Activated CD4-positive, alpha-beta T cell treated with anti-CD3 and anti-CD28 coated beads, Interleukin-2, amount 50 U/mL, for 48 hours (primary cell): ENCODE measurements at regions not wholly inside any gene's neighbourhood (a gene's known extent, or its start where the extent isn't known, plus 50 kb on each side); places are given as distances from the start of the nearest gene placed in this dataset.
"Not testable (repeated sequence)": the region's sequence is repeated elsewhere in the genome, so short reads cannot be mapped to it uniquely, and the experiment has no call there.

ENCODE experiments used
- DNase-seq, 2 experiments: peaks; one replicate each; pipeline ENCODE4 v3.0.0-alpha.2; 2020

DNA sequence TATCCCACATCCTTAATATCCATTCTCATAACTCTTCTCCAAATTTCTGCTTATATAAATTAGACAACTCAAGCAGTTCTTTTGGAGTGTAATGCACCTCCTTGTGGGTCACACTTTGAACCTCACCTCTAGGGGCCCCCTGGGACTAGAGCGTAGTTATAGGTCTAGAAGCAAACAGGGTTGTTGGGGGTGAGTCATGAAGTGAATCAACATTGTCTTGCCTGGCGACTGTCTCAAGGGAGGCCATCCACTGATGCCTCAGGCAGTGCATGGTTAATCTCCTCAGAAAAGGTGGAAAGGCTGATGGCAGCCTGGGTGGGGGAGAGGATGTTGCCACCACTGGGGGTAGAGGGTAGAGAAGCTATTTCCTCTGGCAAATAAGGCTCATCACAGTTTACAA is 129.1 kb downstream of the TNFRSF21 start:
- DNase-seq = no peak

DNA sequence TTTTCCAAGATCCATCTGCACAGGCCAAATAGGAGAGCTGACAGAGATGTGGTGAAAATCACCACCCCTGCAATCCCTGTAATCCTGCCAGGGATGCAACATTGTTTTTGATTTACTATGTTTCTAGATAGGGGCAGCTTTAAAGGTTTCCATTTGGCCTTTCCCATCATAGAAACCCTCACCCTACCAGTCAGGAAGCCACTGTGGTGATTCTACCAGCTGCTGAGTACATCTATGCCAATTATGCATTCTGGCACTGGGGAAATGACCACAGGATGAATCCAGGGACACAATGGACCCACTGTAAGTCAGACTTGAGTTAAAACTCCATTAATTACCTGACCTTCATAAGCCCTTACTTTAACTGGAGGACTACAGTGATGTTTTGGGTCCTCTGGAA is 130.4 kb downstream of the TNFRSF21 start:
- DNase-seq = no peak

DNA sequence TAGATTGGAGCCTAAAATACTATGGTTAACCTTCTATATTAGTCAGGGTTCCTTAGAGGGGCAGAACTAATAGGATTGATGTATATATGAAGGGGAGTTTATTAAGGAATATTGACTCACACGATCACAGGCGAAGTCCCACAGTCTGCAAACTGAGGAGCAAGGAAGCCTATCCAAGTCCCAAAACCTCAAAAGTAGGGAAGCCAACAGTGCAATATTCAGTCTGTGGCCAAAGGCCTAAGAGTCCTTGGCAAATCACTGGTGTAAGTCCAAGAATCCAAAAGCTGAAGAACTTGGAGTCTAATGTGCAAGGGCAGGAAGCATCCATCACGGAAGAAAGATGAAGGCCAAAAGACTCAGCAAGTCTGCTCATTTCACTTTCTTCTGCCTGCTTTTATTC is 133.5 kb upstream of the ADGRF1 start:
- DNase-seq = no peak

DNA sequence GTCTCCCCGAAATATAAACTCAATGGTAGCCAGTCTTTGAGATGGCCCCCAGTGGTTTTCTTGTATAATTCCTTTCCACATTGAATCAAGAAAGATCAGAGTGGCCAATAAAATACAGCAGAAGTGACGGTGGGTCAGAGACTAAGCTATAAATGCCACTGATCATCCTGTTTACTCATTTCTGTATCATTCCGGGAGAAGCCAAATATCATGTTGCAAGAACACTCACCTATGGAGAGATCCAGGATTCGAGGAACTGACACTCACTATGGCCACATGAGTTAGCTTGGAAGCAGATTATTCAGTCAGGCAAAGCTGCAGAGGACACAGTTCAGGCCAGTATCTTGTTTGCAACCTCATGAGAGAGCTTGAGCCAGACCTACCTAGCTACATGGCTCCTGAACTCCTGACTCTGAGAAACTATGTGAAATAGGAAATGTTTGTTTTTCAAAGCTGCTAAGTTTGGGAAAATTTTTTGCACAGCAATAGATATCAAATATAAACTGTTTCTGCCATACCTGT is 132.4 kb upstream of the ADGRF1 start:
- no peak for DNase-seq

DNA sequence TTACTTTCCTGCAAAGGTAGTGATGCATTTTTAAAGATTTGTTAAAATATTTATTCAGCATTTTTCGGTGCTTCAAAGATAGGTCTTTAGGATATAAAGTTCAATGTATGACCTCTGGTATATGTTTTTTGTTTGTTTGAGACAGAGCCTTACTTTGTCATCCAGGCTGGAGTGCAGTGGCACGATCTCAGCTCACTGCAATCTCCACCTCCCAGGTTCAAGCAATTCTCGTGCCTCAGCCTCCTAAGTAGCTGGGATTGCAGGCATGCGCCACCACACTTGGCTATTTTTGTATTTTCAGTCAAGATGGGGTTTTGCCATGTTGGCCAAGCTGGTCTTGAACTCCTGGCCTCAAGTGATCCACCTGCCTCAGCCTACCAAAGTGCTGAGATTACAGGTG is 131.9 kb upstream of the ADGRF1 start:
- DNase-seq = not testable (repeated sequence)

DNA sequence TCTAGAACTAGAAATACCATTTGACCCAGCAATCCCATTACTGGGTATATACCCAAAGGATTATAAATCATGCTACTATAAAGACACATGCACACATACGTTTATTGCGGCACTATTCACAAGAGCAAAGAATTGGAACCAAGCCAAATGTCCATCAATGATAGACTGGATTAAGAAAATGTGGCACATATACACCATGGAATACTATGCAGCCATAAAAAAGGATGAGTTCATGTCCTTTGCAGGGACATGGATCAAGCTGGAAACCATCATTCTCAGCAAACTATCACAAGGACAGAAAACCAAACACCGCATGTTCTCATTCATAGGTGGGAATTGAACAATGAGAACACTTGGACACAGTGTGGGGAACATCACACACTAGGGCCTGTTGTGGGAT is 131.0 kb upstream of the ADGRF1 start:
- DNase-seq = not testable (repeated sequence)

DNA sequence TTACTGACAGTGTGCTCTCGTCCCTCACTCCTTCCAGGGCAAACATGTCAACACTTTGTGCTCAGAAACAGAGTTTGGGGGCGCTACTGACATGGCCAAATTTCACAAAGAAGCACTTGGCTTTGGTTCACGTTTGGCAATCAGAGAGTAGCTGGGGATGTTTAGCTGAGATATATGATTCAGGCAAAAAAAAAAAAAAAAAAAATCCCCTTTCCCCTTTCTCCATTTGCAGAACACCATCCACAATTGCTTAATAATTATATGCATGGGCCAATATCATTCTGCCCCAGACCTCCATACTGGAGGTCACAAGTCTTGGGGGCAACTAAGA is 128.4 kb upstream of the ADGRF1 start:
- DNase-seq = no peak

DNA sequence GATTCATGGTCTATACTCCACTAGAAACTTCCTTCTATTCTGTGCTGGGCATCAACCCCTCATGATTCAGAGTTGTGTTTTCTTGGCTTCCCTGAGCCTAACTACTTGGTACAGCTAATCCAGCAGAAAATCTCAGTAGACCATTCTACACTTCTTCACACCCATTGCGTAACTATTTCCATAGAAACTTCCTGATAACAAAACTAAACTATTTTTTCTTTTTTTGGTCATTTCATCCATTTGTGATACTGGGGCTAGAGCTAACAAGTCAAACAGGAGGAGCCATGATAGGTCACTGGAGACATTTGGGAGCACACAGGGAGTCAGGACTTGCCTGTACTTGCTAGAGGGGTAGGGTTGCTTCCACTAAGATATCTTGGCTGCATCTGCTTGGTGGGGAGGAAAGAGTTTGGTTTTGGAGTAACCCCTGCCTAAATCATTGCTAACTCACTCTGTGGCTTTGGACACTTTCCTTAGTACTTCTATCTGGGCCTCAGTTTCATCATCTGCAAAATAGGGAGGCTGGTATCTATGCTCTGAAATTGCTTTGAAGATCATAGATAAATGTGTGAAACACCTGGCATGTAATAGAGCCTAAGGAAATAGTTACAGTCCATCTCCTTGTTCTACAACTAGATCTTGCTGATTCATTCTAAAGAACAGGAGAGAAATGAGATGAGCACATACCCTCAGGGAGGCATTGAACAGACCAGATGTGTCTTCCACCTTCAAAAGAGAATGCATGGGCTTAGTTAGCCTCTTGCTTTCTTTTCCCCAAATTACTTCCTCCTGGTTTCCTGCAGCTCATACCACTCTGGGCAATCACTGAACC is 127.9 kb upstream of the ADGRF1 start:
- DNase-seq = no peak

DNA sequence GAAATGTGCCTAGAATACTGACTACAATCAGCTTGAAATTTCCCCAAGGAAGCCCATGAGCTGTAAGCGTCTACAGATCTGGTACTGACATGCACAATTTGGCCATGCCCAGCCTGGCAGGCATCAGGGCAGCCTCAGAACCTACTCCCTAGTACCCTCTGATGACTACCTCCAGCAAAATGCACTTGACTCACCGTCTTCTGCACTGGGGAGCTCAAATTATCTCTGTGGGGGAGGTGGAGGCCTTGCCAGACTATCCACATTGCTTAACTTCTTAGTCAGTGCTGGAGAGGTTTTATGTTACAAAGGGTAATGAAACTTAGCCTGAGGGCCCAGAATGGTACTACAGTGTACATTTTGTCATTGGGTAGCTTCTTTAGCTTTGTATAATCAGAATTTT is 126.0 kb upstream of the ADGRF1 start:
- DNase-seq = no peak

DNA sequence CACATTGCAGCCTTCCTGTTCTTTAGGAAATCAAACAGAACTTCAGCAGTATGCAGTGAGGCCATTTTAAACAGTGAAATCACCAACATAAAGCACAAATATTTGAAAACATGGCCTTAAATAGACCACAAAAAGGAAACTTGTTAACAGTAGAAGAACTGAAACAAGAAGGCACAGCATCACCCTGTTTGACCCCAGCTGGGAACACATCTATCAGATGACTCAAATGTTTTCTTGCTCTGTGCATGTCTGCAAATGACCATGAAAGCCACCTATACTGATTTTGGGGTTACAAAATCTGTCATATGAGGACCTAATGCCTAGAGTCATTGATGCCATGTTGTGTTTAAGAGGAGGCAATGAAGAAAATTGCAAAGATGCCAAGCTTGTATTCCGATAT is 123.8 kb upstream of the ADGRF1 start:
- no peak for DNase-seq

DNA sequence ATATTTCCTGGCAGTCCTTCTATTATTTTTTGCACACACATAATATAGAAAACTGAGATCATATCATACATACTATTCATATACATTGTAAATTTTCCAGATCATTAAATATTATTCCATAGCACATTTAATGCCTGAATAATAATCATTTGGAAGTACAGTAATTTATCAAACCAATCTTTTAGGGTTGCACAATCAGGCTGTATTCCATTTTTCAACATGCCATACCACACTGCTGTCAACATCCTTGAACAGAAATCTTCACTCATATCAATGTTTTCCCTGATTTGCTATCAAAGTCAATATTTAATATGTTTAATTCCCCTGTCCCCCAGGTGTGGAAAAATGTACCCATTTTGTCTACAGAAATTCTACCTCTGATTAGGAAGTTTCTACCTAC is 122.7 kb upstream of the ADGRF1 start:
- DNase-seq = no peak

DNA sequence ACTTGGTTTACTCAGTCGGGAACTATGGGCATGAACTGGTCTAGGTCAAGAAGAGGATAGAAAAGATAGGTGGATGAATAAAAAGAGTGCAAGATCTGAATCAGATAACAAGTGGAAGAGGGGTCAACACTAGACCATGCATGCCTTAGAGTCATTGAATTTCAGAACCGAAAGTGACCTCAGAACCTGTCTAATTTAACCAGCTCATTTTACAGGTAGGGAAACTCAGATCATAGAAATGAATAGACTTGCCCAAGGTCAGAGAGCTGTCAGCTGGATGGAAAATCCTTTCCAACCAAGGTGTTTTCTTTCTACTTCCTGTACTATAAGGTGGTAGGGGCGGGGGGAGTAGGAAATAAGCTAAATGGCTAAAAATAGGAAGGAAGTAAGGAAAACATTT is 121.4 kb upstream of the ADGRF1 start:
- no peak for DNase-seq

DNA sequence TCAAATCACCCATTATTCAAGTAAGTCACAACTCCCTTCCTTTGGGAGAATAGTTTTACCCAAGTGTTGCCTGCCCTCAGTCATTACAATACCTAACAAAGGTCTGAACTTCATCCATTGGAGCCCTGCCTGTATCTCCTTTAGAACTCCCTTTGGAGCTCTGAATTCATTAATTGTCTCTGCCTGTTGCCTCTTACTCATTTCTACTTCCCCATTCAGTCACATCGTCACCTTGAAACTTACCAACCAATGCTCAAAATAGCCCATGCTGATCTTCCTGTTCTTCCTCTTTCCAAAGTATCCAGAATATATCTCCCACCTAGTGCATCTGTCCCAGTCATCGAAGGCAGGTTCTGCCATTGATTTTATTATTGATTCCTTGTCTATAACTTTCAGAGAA is 120.7 kb upstream of the ADGRF1 start:
- DNase-seq = no peak

DNA sequence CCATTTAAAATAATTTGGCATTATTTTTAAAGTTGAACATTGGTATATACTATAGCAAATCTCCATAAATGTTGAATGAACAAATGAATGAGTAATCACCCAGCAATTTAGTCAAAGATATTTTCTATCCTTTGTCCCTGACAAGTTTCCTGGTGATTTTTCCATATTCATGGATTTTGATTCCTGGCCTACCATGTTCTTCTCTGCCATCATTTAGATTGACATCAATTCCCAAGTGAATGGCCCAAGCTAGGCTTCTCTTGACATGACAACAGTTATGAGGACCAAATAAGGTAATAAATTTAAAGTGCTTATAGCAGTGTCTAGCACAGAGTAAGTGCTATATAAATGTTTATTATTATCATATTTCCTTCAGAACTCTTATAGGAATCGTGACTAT is 120.1 kb upstream of the ADGRF1 start:
- DNase-seq = no peak

DNA sequence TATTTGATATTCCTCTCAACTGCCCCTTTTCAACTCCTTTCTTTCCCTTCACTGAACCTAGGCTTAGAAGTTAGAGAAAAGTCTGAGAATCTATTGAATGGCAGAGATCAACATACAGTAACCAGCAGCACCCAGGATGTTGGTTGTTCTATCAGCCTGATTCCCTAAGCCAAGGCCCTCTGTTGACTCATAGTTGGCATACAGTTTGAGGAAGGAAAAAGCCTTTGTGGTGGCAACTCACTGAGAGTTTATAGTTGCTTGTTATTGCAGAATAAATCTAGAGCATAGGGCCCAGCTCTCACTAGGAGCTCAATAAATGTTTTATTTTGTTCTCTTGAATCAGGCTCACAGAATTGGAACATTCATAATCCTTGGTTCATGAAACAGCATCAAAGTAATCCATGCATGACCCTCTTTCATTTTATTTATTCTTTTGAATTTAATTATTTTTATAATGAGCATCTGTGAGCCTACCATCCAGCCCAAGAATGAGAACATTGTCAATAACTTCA is 119.1 kb upstream of the ADGRF1 start:
- DNase-seq = no peak

DNA sequence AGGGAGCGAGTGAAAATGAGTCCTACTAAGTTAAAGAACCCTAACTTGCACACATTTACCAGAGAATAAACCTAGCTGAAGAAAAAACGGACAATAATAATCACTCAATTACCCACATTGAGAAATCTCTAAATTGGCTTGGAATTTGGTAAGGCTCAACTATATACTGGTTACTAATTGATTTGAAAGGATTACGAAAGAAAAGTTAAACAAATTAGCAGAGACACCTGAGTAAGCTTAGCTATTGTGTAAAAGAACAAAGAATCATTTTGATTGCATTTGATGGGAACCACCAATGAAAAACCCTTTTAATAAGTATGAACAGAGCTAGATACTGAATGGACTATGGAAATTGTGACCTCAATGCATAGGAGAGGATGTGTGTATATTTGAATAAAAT is 118.6 kb upstream of the ADGRF1 start:
- no peak for DNase-seq

DNA sequence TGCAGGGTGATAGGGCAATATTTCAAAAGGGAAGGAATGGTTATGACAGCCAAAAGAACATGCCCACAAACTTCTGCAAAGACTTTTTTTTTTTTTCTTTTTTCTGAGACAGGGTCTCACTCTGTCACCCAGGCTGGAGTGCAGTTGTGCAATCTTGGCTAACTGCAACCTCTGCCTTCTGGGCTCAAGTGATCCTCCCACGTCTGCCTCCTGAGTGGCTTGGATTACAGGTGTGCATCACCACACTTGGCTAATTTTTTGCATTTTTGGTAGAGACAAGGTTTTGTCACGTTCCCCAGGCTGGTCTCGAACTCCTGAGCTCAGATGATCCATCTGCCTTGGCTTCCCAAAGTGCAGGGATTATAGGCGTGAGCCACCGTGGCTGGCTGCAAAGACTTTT is 117.6 kb upstream of the ADGRF1 start:
- no peak for DNase-seq

DNA sequence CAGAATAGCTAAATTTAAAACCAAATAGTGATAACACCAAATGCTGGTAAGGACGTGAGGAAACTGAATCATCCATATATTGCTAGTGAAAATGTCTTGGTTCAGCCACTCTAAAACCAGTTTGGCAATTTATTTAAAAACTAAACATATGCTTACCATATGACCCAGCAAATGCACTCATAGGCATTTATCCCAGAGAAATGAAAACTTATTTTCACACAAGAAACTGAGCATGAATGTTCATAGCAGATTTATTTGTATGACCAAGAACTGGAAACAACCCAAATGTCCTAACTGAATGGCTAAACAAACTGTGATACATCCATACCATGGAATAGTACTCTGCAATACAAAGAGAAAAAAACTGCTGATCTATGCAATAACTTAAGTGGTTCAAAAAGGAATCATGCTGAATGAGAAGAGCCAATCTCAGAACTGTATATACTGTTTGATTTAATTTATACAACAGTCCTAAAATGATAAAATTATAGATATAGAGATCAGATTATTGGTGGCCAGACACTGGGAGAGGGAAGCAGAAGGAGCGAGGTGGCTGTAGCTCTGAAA is 115.6 kb upstream of the ADGRF1 start:
- no peak for DNase-seq

DNA sequence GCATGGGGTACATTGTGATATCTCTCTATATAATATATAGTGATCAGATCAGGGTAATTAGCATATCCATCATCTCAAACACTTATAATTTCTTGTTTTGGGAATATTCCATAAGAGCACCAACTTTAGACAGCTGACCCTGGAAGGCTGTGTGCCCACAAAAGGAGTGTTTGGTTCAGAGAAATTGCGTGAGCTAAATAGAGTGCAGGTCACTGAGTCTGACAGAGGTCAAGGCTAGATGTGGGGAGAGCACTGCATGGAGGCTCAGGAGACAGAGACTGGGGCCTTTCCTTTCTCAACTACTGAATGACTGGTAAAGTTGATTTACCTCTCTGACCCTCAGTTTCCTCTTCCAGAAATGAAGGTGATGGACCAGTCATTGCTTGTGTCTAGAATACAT is 114.9 kb upstream of the ADGRF1 start:
- no peak for DNase-seq

DNA sequence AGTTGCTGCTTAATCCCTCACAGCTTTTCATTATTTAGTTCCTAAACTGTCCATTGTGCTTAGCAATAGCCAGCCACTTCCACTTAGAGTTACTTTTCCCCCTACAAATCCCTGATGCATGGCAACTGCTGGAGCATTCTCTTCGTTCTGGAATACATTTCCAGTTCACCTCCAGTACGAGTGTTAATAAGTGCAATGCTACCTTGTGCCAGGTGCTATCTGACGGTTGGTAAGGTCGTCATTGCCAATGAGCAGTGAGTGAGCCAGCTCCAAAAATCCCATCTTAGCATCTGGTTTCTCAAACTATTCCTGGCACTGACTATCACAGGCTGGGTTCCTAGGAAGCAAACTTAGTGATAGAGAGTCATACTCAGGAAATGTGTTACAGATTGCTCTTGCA is 114.1 kb upstream of the ADGRF1 start:
- no peak for DNase-seq

DNA sequence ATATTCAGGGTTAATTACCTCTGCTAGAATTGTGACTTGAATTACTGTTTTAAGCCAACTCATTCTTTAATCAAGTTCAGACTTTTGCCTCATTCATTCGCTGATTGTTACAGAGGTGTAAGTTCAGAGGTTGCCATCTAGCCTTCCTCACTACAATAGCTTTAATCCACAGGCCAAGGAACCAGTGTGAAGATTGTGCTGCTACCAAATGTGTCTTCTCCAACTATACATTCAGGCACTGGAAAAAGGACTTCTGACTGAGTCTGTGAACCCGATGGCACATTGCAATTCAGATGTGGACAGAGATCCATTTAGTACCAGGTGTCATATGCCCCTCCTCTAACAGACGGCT is 111.2 kb upstream of the ADGRF1 start:
- no peak for DNase-seq

DNA sequence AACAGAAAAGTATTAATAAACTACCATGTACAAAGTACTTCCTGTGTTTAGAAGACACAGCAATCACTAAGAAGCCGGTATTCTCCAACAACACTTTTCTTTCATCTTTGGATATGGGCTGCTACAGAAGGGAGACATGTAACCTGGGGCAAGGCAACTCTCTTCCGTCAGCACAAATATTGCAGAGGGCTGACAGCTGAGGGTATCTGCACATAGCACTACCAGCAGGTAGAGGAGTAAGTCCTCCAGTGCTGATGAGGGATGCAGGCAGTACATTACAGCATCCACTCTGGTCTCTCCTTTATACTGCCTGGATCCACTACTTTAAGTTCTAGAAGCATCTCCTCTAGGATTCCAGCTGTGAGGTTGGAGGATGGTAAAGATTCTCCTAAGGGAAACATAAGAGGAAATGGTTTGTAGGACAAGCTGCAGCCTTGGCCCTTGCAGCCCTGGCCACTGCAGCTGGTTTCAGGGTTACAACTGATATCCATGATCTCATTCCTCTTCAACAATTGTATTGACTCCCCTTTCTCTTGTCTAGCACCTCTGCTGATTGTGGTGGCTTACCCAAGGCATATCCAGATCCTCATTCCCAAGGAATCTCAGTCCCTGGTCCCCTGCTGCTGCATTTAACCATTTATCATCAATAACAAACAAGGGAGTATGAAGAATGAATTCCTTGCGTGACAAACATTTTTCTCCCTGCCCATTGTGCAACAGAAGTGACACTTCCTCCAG is 110.7 kb upstream of the ADGRF1 start:
- DNase-seq = no peak

DNA sequence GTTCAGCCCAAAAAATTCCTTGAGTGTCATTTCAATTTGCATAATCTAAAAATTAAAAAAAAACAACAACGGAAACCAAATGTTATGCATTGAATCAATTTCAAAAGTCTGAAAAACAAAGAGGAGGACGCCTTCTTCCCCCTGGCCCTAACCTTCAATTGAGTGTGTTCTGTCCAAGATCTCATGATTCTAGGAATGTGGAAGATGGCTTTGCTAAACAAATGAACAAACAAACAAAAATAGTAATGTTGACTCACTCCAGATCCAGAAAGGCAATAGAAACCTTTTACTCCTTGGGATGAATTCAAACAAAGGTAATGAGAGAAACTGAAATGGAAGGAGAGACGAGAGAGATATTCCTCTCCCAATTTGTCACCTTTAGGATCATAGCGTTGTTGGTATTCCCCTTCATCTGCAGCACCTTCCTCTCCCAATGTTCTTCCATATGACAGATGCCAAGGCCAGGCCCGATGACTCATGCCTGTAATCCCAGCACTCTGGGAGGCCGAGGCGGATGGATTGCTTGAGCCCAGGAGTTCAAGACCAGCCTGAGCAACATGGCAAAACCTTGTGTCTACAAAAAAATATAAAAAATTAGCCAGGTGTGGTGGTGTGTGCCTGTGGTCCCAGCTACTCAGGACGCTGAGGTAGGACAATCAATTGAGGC is 109.2 kb upstream of the ADGRF1 start:
- DNase-seq = no peak

DNA sequence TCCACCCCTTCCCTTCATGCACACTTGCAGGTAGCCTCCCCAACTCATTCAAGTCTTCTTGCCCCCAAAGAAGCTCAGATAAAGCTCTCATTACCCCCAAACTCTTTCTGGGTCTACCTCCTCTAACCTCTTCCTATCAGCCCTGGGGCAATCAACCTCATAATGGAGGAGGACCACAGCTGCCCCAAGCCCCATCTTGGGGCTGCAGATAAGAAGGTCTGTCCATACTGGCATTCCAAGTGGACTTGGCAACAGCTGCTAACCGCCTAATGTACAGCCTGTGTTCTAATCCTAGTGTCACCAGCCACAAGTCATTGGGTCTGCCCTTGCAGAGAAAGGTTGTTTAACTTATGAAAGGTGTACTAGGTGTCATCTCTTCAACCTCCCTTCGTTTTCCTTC is 107.4 kb upstream of the ADGRF1 start:
- DNase-seq = no peak
